Activated CD8-positive, alpha-beta memory T cell treated with anti-CD3 and anti-CD28 coated beads, Interleukin-2, amount 50 U/mL, for 1 hour (primary cell): ENCODE measurements at regions not wholly inside any gene's neighbourhood (a gene's known extent, or its start where the extent isn't known, plus 50 kb on each side); places are given as distances from the start of the nearest gene placed in this dataset.
"Not testable (repeated sequence)": the region's sequence is repeated elsewhere in the genome, so short reads cannot be mapped to it uniquely, and the experiment has no call there.

Source experiments
- DNase-seq: peaks from one replicate; pipeline ENCODE4 v3.0.0-alpha.2; 2020; ENCODE audit errors: extremely low read depth

GRCh38 chr15:85196697-85197096 is 183.7 kb upstream of the AKAP13 start:
- not testable (repeated sequence) for DNase-seq

- DNase-seq, result not testable (repeated sequence)
Measured at GRCh38 chr15:85197582-85197981, 182.8 kb upstream of the AKAP13 start.

- not testable (repeated sequence) for DNase-seq
Measured at GRCh38 chr15:85198432-85198831, 182.0 kb upstream of the AKAP13 start.

GRCh38 chr15:85200215-85200614 is 180.2 kb upstream of the AKAP13 start:
- DNase-seq, result not testable (repeated sequence)

GRCh38 chr15:85201118-85201793 is 179.1 kb upstream of the AKAP13 start:
- not testable (repeated sequence) for DNase-seq

- not testable (repeated sequence) for DNase-seq
Measured at GRCh38 chr15:85204481-85204880, 175.9 kb upstream of the AKAP13 start.

GRCh38 chr15:85233791-85234325 is 146.5 kb upstream of the AKAP13 start:
- DNase-seq, result not testable (repeated sequence)

GRCh38 chr15:85234450-85235196 is 145.8 kb upstream of the AKAP13 start:
- DNase-seq, result not testable (repeated sequence)

GRCh38 chr15:85244056-85244455 is 136.3 kb upstream of the AKAP13 start:
- DNase-seq, result not testable (repeated sequence)

- DNase-seq, result not testable (repeated sequence)
Measured at GRCh38 chr15:85250938-85251542, 129.4 kb upstream of the AKAP13 start.

- not testable (repeated sequence) for DNase-seq
Measured at GRCh38 chr15:85253196-85253915, 127.0 kb upstream of the AKAP13 start.

- DNase-seq, result not testable (repeated sequence)
Measured at GRCh38 chr15:85254961-85255360, 125.4 kb upstream of the AKAP13 start.

GRCh38 chr15:85255502-85255901 is 124.9 kb upstream of the AKAP13 start:
- DNase-seq, result not testable (repeated sequence)

- not testable (repeated sequence) for DNase-seq
Measured at GRCh38 chr15:85256009-85256997, 124.1 kb upstream of the AKAP13 start.

- not testable (repeated sequence) for DNase-seq
Measured at GRCh38 chr15:85258062-85258445, 122.3 kb upstream of the AKAP13 start.

GRCh38 chr15:85258559-85259209 is 121.7 kb upstream of the AKAP13 start:
- DNase-seq, result not testable (repeated sequence)

GRCh38 chr15:85260526-85260925 is 119.9 kb upstream of the AKAP13 start:
- not testable (repeated sequence) for DNase-seq

GRCh38 chr15:85262461-85263055 is 117.8 kb upstream of the AKAP13 start:
- not testable (repeated sequence) for DNase-seq

GRCh38 chr15:85263842-85264440 is 116.5 kb upstream of the AKAP13 start:
- not testable (repeated sequence) for DNase-seq
